T-cell (primary cell): ENCODE measurements at regions not wholly inside any gene's neighbourhood (a gene's known extent, or its start where the extent isn't known, plus 50 kb on each side); places are given as distances from the start of the nearest gene placed in this dataset.

ENCODE experiments used
- ATAC-seq, 4 experiments: fragments of 200-7000 bp in 3 of 4; fragments of 150-1000 bp in 1 of 4; cut with Tn5 transposase; replicated peaks in 1 of 4; 1 replicate in 3 of 4; 2 replicates in 1 of 4; pipeline ENCODE4 v1.10.0; 2021; ENCODE audit warnings: moderate library complexity in 3 of 4, mild to moderate bottlenecking in 2 of 4, moderate number of reproducible peaks in 1 of 4
- CTCF ChIA-PET, 2 donors: fragments of 300-600 bp; sonication (Branson Sonifier 250); formaldehyde crosslinking; loops; one replicate each; lab custom pipeline; 2022; ENCODE audit warnings: antibody characterized with exemption in 2 of 2; lab: Charles Lee
- POLR2A ChIA-PET, 2 donors: fragments of 300-600 bp; sonication (Branson Sonifier 250); formaldehyde crosslinking; loops; one replicate each; lab custom pipeline; 2022; ENCODE audit warnings: antibody characterized with exemption in 2 of 2; lab: Charles Lee
- DNase-seq, 35 experiments: peaks; one replicate each; pipeline versions ENCODE4 v3.0.0 to v3.0.0-alpha.2; 2013 to 2023
- H3K27ac ChIP-seq: one replicate; pipeline ENCODE4 v1.5.1; 2013; ENCODE audit warnings: low read length
- H3K27me3 ChIP-seq, 2 experiments: replicated peaks in 1 of 2; 1 replicate in 1 of 2; 2 replicates in 1 of 2; pipeline versions ENCODE4 v1.6.1 to v1.7.0; 2013; ENCODE audit warnings: low read length in 1 of 2, mixed read lengths in 1 of 2; ENCODE audit not compliant: control insufficient read depth in 2 of 2, insufficient read depth in 2 of 2; ENCODE audit errors: extremely low read depth in 1 of 2
- H3K36me3 ChIP-seq, 2 donors: 1 replicate in 1 of 2; 2 replicates in 1 of 2; pipeline versions ENCODE4 v1.6.1 to v1.7.0; 2013; ENCODE audit warnings: low read length in 1 of 2; ENCODE audit not compliant: control insufficient read depth in 2 of 2, insufficient read depth in 1 of 2; ENCODE audit errors: extremely low read depth in 1 of 2
- H3K4me1 ChIP-seq, 2 experiments: 1 replicate in 1 of 2; 2 replicates in 1 of 2; pipeline versions ENCODE4 v1.6.1 to v1.7.0; 2013; ENCODE audit warnings: low read length in 2 of 2, mixed read lengths in 1 of 2; ENCODE audit not compliant: insufficient read depth in 2 of 2, control insufficient read depth in 1 of 2; ENCODE audit errors: extremely low read depth in 1 of 2
- H3K4me3 ChIP-seq, 2 donors: 1 replicate in 1 of 2; 2 replicates in 1 of 2; pipeline versions ENCODE4 v1.5.1 to v1.7.0; 2013; ENCODE audit warnings: mild to moderate bottlenecking in 2 of 2, low read length in 1 of 2, moderate library complexity in 1 of 2; ENCODE audit not compliant: control insufficient read depth in 1 of 2; ENCODE audit errors: extremely low read depth in 1 of 2
- H3K9me3 ChIP-seq: 2 replicates; pipeline ENCODE4 v1.7.0; 2013
- H3K27ac Mint-ChIP-seq, 2 donors: one replicate each; pipeline ENCODE4 v1.8.0; 2020 to 2021; ENCODE audit warnings: mild to moderate bottlenecking in 2 of 2, mixed read lengths in 2 of 2
- H3K27me3 Mint-ChIP-seq, 2 donors: one replicate each; pipeline ENCODE4 v1.8.0; 2021 to 2022; ENCODE audit warnings: mixed read lengths in 2 of 2
- H3K36me3 Mint-ChIP-seq: one replicate; pipeline ENCODE4 v1.8.0; 2021; ENCODE audit warnings: mixed read lengths
- H3K4me1 Mint-ChIP-seq, 3 donors: one replicate each; pipeline ENCODE4 v1.8.0; 2020 to 2022; ENCODE audit warnings: mixed read lengths in 3 of 3, mild to moderate bottlenecking in 1 of 3
- H3K4me3 Mint-ChIP-seq, 3 donors: one replicate each; pipeline ENCODE4 v1.8.0; 2020 to 2022; ENCODE audit warnings: mild to moderate bottlenecking in 3 of 3, mixed read lengths in 3 of 3, moderate library complexity in 3 of 3
- H3K9me3 Mint-ChIP-seq, 3 donors: one replicate each; pipeline ENCODE4 v1.8.0; 2020 to 2022; ENCODE audit warnings: mixed read lengths in 3 of 3
- WGBS: methylation state at CpG from one replicate; pipeline ENCODE4 v1.1.5; 2013; ENCODE audit warnings: missing lambda C conversion rate; ENCODE audit not compliant: insufficient coverage; 5-methylcytosine and 5-hydroxymethylcytosine counted together

GRCh38 chr13:39985071-39985470 is 329.6 kb downstream of the COG6 start:
- no peaks in the 10 kb centered on the region for H3K36me3 Mint-ChIP-seq
- H3K9me3 Mint-ChIP-seq, result no peaks in the 10 kb centered on the region
- H3K27me3 ChIP-seq, result peaks cover 0 to 4% of the 10 kb centered on the region in 2 experiments
- H3K4me1 ChIP-seq, result no peaks in the 10 kb centered on the region
- no peak for DNase-seq
- H3K4me1 Mint-ChIP-seq, result no peaks in the 10 kb centered on the region
- H3K27me3 Mint-ChIP-seq, result peaks cover 0 to 3% of the 10 kb centered on the region in 2 donors
- H3K27ac ChIP-seq, result no peak overlapping the region
- H3K27ac Mint-ChIP-seq, result no peak overlapping the region
- no peak overlapping the region for H3K4me3 Mint-ChIP-seq
- no CpG with 5 or more reads among the region's 4 CpGs for WGBS
- no peak overlapping the region for H3K4me3 ChIP-seq
- H3K9me3 ChIP-seq, result no peaks in the 10 kb centered on the region
- peaks cover 0 to 6% of the 10 kb centered on the region in 2 donors for H3K36me3 ChIP-seq
- ATAC-seq, result no peak
- CTCF ChIA-PET, result interaction anchor here in 1 of 2 donors (0.5 kb wide), 1 partner anchor 1719 kb away, joined by 7 read pairs; no protein-coding TSS in a partner anchor
- POLR2A ChIA-PET, result interaction anchor here in 1 of 2 donors (0.6 to 0.7 kb wide), 2 partner anchors 81 to 533 kb away, joined by 3 to 5 read pairs; no protein-coding TSS in a partner anchor

GRCh38 chr13:39988351-39988750 is 332.9 kb downstream of the COG6 start:
- H3K27ac Mint-ChIP-seq, result no peak overlapping the region
- Histone ChIP-seq H3K4me3 (no peak overlapping the region), H3K36me3 (no peaks in the 10 kb centered on the region), H3K27ac (no peak overlapping the region), H3K27me3 (no peaks in the 10 kb centered on the region), H3K9me3 (no peaks in the 10 kb centered on the region), H3K4me1 (no peaks in the 10 kb centered on the region)
- H3K36me3 Mint-ChIP-seq, result no peaks in the 10 kb centered on the region
- DNase-seq (no peak), ATAC-seq (no peak)
- no peaks in the 10 kb centered on the region for H3K27me3 Mint-ChIP-seq
- ChIA-PET POLR2A (no interaction called here), CTCF (interaction anchor here (0.5 to 0.6 kb wide), 2 partner anchors 10 to 19 kb away, joined by 3 to 5 read pairs; no protein-coding TSS in a partner anchor)
- no peak overlapping the region for H3K4me3 Mint-ChIP-seq
- no peaks in the 10 kb centered on the region for H3K4me1 Mint-ChIP-seq
- 98% methylated on average over 5 of the region's 6 CpGs for WGBS
- H3K9me3 Mint-ChIP-seq, result peaks cover 0 to 6% (median 0%) of the 10 kb centered on the region in 3 donors

DNA sequence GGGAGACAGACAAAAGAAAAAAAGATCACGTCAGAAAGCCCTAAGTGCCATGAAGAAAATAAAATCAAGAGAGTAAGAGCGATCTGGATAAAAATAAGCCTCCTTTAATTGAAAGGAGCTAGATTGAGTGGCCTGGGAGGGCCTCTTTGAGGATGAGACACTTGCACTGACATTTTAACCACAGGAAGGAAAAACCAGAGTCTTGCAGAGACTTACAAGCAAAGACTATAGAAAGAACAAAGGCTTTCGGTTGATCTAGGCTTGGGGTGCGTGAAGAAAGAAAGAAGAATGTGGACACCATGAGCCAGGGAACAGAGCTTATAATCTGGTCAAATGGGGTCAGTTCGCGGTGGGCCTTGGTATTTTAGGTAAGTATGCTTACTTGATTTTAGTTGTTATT is 342.7 kb downstream of the COG6 start:
- Mint-ChIP-seq H3K4me3 (peak overlapping the region in 2 of 3 donors; percentile 26 to 49), H3K27ac (peak overlapping the region; percentile 13 to 67), H3K36me3 (no peaks in the 10 kb centered on the region), H3K9me3 (no peaks in the 10 kb centered on the region), H3K27me3 (no peaks in the 10 kb centered on the region), H3K4me1 (peaks cover 25 to 34% (median 27%) of the 10 kb centered on the region in 3 donors)
- no peaks in the 10 kb centered on the region for H3K27me3 ChIP-seq
- peak in 16 of 35 experiments; percentile 0 to 49 (median 4) for DNase-seq
- H3K4me3 ChIP-seq, result peak overlapping the region in 1 of 2 donors; percentile 17
- ChIA-PET POLR2A (interaction anchor here in 1 of 2 donors (0.5 to 0.6 kb wide), 2 partner anchors 431 to 1437 kb away, joined by 3 read pairs; no protein-coding TSS in a partner anchor), CTCF (interaction anchor here in 1 of 2 donors (0.6 kb wide), 2 partner anchors 10 to 441 kb away, joined by 3 to 5 read pairs; no protein-coding TSS in a partner anchor)
- WGBS, result 0% methylated on average over 2 of the region's 6 CpGs
- H3K4me1 ChIP-seq, result peaks cover 6 to 13% of the 10 kb centered on the region in 2 experiments
- peak; percentile 91 to 98 (median 96) for ATAC-seq
- H3K9me3 ChIP-seq, result no peaks in the 10 kb centered on the region
- H3K27ac ChIP-seq, result no peak overlapping the region
- no peaks in the 10 kb centered on the region for H3K36me3 ChIP-seq

- Histone ChIP-seq H3K4me3 (no peak overlapping the region), H3K27ac (no peak overlapping the region), H3K9me3 (no peaks in the 10 kb centered on the region), H3K4me1 (peaks cover 6 to 13% of the 10 kb centered on the region in 2 experiments), H3K27me3 (peaks cover 0 to under 1% of the 10 kb centered on the region in 2 experiments), H3K36me3 (no peaks in the 10 kb centered on the region)
- peaks cover 23 to 25% (median 25%) of the 10 kb centered on the region in 3 donors for H3K4me1 Mint-ChIP-seq
- DNase-seq (no peak), ATAC-seq (no peak)
- no peak overlapping the region for H3K27ac Mint-ChIP-seq
- no peak overlapping the region for H3K4me3 Mint-ChIP-seq
- no peaks in the 10 kb centered on the region for H3K36me3 Mint-ChIP-seq
- CTCF ChIA-PET, result no interaction called here
- no peaks in the 10 kb centered on the region for H3K9me3 Mint-ChIP-seq
- no peaks in the 10 kb centered on the region for H3K27me3 Mint-ChIP-seq
- 100% methylated on average over 3 of the region's 5 CpGs for WGBS
- POLR2A ChIA-PET, result interaction anchor here in 1 of 2 donors (0.6 kb wide), 1 partner anchor 815 kb away, joined by 4 read pairs; no protein-coding TSS in a partner anchor
Observed at GRCh38 chr13:40002016-40002415, 346.6 kb downstream of the COG6 start.

DNA sequence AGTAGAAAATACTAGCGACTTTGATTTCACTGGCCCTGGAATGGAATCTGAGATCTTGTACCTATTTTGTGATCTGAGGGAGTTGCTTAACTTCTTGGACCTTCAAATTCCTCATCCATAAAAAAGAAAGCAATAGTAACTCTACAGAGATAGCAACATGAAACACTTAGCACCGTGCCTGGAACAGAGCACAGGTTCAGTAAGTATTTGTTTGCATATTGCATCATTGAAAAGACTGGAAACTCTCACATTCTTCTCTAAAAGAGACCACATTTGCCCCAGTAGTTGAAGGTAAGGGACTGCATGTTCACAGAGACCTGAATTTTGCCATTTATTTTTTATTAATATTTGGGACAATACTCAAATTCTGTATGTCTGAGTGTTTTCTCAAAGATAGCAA is 358.1 kb downstream of the COG6 start:
- Histone ChIP-seq H3K4me3 (no peak overlapping the region), H3K27ac (no peak overlapping the region), H3K9me3 (no peaks in the 10 kb centered on the region), H3K4me1 (no peaks in the 10 kb centered on the region), H3K27me3 (peaks cover 0 to 3% of the 10 kb centered on the region in 2 experiments), H3K36me3 (no peaks in the 10 kb centered on the region)
- CTCF ChIA-PET, result no interaction called here
- H3K27me3 Mint-ChIP-seq, result no peaks in the 10 kb centered on the region
- POLR2A ChIA-PET, result no interaction called here
- no peak overlapping the region for H3K4me3 Mint-ChIP-seq
- ATAC-seq (no peak), DNase-seq (no peak)
- no peak overlapping the region for H3K27ac Mint-ChIP-seq
- H3K9me3 Mint-ChIP-seq, result peaks cover 0 to 3% (median 0%) of the 10 kb centered on the region in 3 donors
- peaks cover 0 to 17% (median 2%) of the 10 kb centered on the region in 3 donors for H3K4me1 Mint-ChIP-seq
- no peaks in the 10 kb centered on the region for H3K36me3 Mint-ChIP-seq
- no CpG with 5 or more reads among the region's 2 CpGs for WGBS

DNA sequence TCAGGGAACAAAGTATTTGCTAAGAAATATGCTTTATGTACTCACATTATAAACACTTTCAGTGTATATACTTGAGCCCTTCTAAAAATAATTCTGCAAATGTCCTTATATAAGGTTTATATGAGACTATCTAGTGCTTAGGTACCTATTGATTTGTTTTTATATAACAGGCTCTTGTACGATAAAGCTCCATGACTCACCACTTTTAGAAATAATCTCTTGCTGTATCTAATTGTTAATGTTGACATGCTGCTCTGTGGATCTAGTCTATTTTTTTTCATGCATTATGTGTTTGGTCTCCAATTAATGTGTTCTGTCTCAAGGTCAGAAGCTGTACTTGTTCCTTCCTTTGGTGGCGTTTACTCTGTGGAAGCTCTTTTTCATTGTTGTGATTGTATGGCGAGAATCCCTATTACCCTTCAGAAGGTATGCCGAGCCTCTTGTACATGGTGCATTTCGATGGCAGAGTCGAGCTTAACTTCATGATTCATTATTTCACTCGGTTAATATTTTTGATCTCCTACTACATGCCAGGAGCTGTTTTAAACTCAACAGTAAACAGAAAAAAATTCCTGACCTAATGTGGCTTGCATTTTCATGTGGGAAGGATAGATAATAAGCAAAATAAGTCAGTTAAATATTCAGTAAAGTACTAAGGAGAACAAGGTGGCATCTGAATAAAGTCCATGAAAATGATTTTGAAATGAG is 361.6 kb downstream of the COG6 start:
- H3K4me1 ChIP-seq, result no peaks in the 10 kb centered on the region
- no peak for DNase-seq
- H3K4me1 Mint-ChIP-seq, result peaks cover 0 to 17% (median 2%) of the 10 kb centered on the region in 3 donors
- no peak overlapping the region for H3K27ac Mint-ChIP-seq
- ChIA-PET CTCF (interaction anchor here in 1 of 2 donors (0.6 to 1.0 kb wide), 4 partner anchors 47 to 671 kb away, joined by 3 to 7 read pairs (median 4); no protein-coding TSS in a partner anchor), POLR2A (no interaction called here)
- no peak for ATAC-seq
- no peaks in the 10 kb centered on the region for H3K27me3 Mint-ChIP-seq
- H3K9me3 Mint-ChIP-seq, result no peaks in the 10 kb centered on the region
- no peak overlapping the region for H3K27ac ChIP-seq
- no peak overlapping the region for H3K4me3 ChIP-seq
- no CpG with 5 or more reads among the region's 7 CpGs for WGBS
- H3K36me3 Mint-ChIP-seq, result no peaks in the 10 kb centered on the region
- H3K36me3 ChIP-seq, result no peaks in the 10 kb centered on the region
- no peaks in the 10 kb centered on the region for H3K27me3 ChIP-seq
- H3K4me3 Mint-ChIP-seq, result no peak overlapping the region
- no peaks in the 10 kb centered on the region for H3K9me3 ChIP-seq
